SU-DHL-6 (cell line): ENCODE measurements at regions not wholly inside any gene's neighbourhood (a gene's known extent, or its start where the extent isn't known, plus 50 kb on each side); places are given as distances from the start of the nearest gene placed in this dataset.

Source experiments
- H2AFZ ChIP-seq: fragments of 200-600 bp; sonication (generic); 2 replicates; pipeline ENCODE4 v1.6.1; 2014; ENCODE audit warnings: low read depth, mild to moderate bottlenecking, moderate library complexity, mixed read lengths, antibody characterized with exemption, low read length; ENCODE audit not compliant: severe bottlenecking
- H3F3A ChIP-seq: fragments of 200-600 bp; shearing (Covaris generic); 2 replicates; pipeline ENCODE4 v1.6.0; 2016; ENCODE audit warnings: antibody characterized with exemption, mild to moderate bottlenecking; ENCODE audit not compliant: insufficient read depth
- H3K27ac ChIP-seq: fragments of 200-600 bp; sonication (generic); 2 replicates; pipeline ENCODE4 v1.5.1; 2016; ENCODE audit warnings: low read depth, mild to moderate bottlenecking, low read length, moderate library complexity, mixed read lengths
- H3K27me3 ChIP-seq: fragments of 200-600 bp; sonication (generic), shearing (Covaris generic); 2 replicates; pipeline ENCODE4 v1.6.0; 2014; ENCODE audit warnings: mild to moderate bottlenecking, low read length
- H3K36me3 ChIP-seq: fragments of 200-600 bp; sonication (generic); 2 replicates; pipeline ENCODE4 v1.6.1; 2014; ENCODE audit warnings: mild to moderate bottlenecking, low read length, mixed read lengths
- H3K4me2 ChIP-seq: fragments of 300-600, 200-600 bp; shearing (Covaris generic), sonication (generic); 2 replicates; pipeline ENCODE4 v1.6.0; 2014; ENCODE audit warnings: low read length, low read depth, mild to moderate bottlenecking; ENCODE audit not compliant: poor library complexity, severe bottlenecking
- H3K4me3 ChIP-seq: fragments of 200-600 bp; sonication (generic); 2 replicates; pipeline ENCODE4 v1.5.1; 2014; ENCODE audit warnings: antibody characterized with exemption, low read length, mild to moderate bottlenecking, mixed read lengths; ENCODE audit not compliant: insufficient read depth, poor library complexity, severe bottlenecking
- H3K79me2 ChIP-seq: fragments of 200-600 bp; sonication (generic); 2 replicates; pipeline ENCODE4 v1.6.1; 2014; ENCODE audit warnings: mild to moderate bottlenecking, low read length, moderate library complexity; ENCODE audit not compliant: insufficient read depth
- H3K9ac ChIP-seq: fragments of 200-600 bp; sonication (generic); 2 replicates; pipeline ENCODE4 v1.7.0; 2014; ENCODE audit warnings: mild to moderate bottlenecking, low read length
- H3K9me2 ChIP-seq: fragments of 200-600 bp; sonication (generic); replicated peaks from 2 replicates; pipeline ENCODE4 v1.6.1; 2014; ENCODE audit warnings: low read length; ENCODE audit not compliant: insufficient read depth
- H3K9me3 ChIP-seq: fragments of 200-600 bp; sonication (generic); 2 replicates; pipeline ENCODE4 v1.6.1; 2014; ENCODE audit warnings: low read length, mixed read lengths; ENCODE audit not compliant: insufficient read depth
- H4K20me1 ChIP-seq: fragments of 200-600 bp; sonication (generic); 2 replicates; pipeline ENCODE4 v1.6.1; 2014; ENCODE audit warnings: low read depth, mild to moderate bottlenecking, antibody characterized with exemption, low read length, moderate library complexity, mixed read lengths
- CTCF ChIP-seq: fragments of 200-600 bp; sonication (generic); IDR thresholded peaks from one replicate; pipeline ENCODE4 v1.5.1; 2017; ENCODE audit warnings: antibody characterized with exemption, mild to moderate bottlenecking, low read length, moderate library complexity; ENCODE audit not compliant: insufficient read depth, poor library complexity, severe bottlenecking
- EZH2phosphoT487 ChIP-seq: fragments of 200-600 bp; sonication (generic), shearing (Covaris generic); conservative IDR thresholded peaks from 2 replicates; pipeline ENCODE4 v1.6.1; 2018; ENCODE audit warnings: mild to moderate bottlenecking, antibody characterized with exemption, low read length, moderate library complexity, mixed read lengths

DNA sequence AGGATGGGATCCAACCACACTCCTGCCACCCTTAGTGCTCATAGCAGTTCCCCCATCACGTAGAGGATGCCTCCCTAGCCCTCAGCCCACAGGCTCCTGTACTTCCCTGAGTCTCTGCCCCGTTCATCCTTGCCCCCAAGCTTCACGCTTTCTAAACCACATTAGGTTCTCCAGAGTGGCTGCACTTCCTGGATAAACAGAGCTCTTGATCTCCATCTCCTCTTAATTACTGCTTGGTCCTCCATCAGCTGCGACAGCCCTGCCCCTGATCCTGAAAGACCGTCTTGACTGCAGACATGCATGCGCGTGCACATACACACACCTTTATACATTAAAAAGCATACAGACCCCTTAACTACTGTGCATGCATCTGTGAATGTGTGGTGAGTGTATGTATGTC, 530.0 kb downstream of the BCL11B start:
- no peak overlapping the region for H3K4me3 ChIP-seq
- no peaks in the 10 kb centered on the region for H3K79me2 ChIP-seq
- H3K27ac ChIP-seq: no peak overlapping the region
- no peaks in the 10 kb centered on the region for H3F3A ChIP-seq
- H3K4me2 ChIP-seq: no peak overlapping the region
- no peaks in the 10 kb centered on the region for H3K27me3 ChIP-seq
- no peak for TF ChIP-seq EZH2phosphoT487
- TF ChIP-seq CTCF: no peak
- no peaks in the 10 kb centered on the region for H3K9me2 ChIP-seq
- H4K20me1 ChIP-seq: no peaks in the 10 kb centered on the region
- no peaks in the 10 kb centered on the region for H3K36me3 ChIP-seq
- no peaks in the 10 kb centered on the region for H3K9me3 ChIP-seq
- no peak overlapping the region for H2AFZ ChIP-seq
- H3K9ac ChIP-seq: no peak overlapping the region

DNA sequence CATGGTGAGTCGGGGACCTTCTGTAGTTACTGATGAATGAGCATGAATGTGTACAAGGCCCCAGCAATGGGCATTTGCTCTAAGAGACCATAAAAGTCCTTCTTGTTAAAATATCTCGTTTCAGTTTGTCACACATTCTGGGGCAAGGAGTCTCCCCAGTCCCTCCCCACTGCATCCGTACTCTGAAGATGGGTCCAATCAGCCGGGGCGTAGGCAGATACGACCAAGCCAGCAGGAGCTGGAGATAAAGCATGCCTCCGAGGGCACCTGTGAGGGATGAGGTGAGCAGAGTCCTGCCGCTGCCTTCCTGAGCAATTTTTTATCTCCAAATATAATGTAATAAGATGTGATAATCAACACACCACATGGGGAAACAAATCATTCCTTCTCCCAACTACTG, 528.5 kb downstream of the BCL11B start:
- no peak overlapping the region for H3K27ac ChIP-seq
- no peaks in the 10 kb centered on the region for H3K36me3 ChIP-seq
- no peak overlapping the region for H3K4me3 ChIP-seq
- no peak for TF ChIP-seq EZH2phosphoT487
- TF ChIP-seq CTCF: no peak
- no peak overlapping the region for H2AFZ ChIP-seq
- H3K9me2 ChIP-seq: no peaks in the 10 kb centered on the region
- no peaks in the 10 kb centered on the region for H3K9me3 ChIP-seq
- no peaks in the 10 kb centered on the region for H3K27me3 ChIP-seq
- H3K4me2 ChIP-seq: no peak overlapping the region
- no peak overlapping the region for H3K9ac ChIP-seq
- H4K20me1 ChIP-seq: no peaks in the 10 kb centered on the region
- no peaks in the 10 kb centered on the region for H3K79me2 ChIP-seq
- H3F3A ChIP-seq: no peaks in the 10 kb centered on the region

DNA sequence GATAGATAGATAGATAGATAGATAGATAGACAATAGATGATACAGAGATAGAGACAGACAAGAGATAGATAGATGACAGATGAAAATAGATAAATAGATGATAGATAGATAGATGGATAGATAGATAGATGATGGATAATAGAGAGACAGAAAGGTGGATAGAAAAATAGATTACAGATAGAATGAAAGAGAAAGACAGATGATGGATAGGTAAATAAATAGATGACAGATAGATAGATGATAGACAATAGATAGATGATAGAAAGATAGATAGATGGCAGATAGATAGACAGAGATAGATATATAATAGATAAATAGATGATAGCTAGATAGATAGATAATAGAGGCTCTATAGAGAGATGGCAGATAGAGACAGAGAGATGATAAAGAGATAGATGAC, 523.0 kb downstream of the BCL11B start:
- Histone ChIP-seq H3K9me2 (no peaks in the 10 kb centered on the region), H3K27ac (no peak overlapping the region), H3K9ac (no peak overlapping the region), H3K9me3 (no peaks in the 10 kb centered on the region), H3K27me3 (no peaks in the 10 kb centered on the region), H3K36me3 (no peaks in the 10 kb centered on the region), H3K4me3 (no peak overlapping the region), H3K79me2 (no peaks in the 10 kb centered on the region), H4K20me1 (no peaks in the 10 kb centered on the region), H2AFZ (no peak overlapping the region), H3F3A (no peaks in the 10 kb centered on the region), H3K4me2 (no peak overlapping the region)
- TF ChIP-seq EZH2phosphoT487: no peak
- no peak for TF ChIP-seq CTCF

DNA sequence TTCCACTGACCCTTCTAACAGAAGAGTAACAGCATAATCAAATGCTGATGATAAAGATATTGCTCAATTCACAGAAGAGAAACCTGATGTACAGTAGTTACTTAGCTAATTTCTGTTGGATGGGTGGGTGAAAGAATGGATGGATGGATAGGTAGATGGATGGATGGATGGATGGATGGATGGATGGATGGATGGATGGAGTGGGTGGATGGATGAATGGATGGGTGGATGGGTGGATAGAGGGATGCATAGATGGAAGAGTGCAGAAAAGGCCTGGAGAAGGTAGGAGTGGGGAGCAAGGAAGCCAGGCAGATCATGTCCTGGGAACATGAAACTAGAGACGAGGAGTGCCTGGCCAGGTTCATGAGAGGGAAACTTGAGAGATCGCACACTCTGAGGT, 520.9 kb downstream of the BCL11B start:
- no peaks in the 10 kb centered on the region for H3K27me3 ChIP-seq
- H3K27ac ChIP-seq: no peak overlapping the region
- no peaks in the 10 kb centered on the region for H4K20me1 ChIP-seq
- no peaks in the 10 kb centered on the region for H3K79me2 ChIP-seq
- no peaks in the 10 kb centered on the region for H3F3A ChIP-seq
- H3K9me3 ChIP-seq: peaks cover 6% of the 10 kb centered on the region; the same call in 1 of the 2 replicates
- H3K36me3 ChIP-seq: no peaks in the 10 kb centered on the region
- H3K9ac ChIP-seq: no peak overlapping the region
- H2AFZ ChIP-seq: no peak overlapping the region
- TF ChIP-seq EZH2phosphoT487 (no peak), CTCF (no peak)
- H3K4me3 ChIP-seq: no peak overlapping the region
- no peaks in the 10 kb centered on the region for H3K9me2 ChIP-seq
- H3K4me2 ChIP-seq: no peak overlapping the region
